ENCODE measurements at regions not wholly inside any gene's neighbourhood (a gene's known extent, or its start where the extent isn't known, plus 50 kb on each side); places are given as distances from the start of the nearest gene placed in this dataset.

GRCh38 chr10:90143937-90144336 is 442.5 kb downstream of the KIF20B start:
- TF ChIP-seq CTCF (IDR thresholded peaks at IDR 0.05) (no peak), EZH2 (IDR thresholded peaks at IDR 0.05; ENCODE audit: borderline replicate concordance, insufficient read depth, low read depth, low read length, poor library complexity, severe bottlenecking) (no peak)

Measured in B cell (primary cell).